Stomach (tissue), 8 donors: ENCODE measurements at regions not wholly inside any gene's neighbourhood (a gene's known extent, or its start where the extent isn't known, plus 50 kb on each side); places are given as distances from the start of the nearest gene placed in this dataset.

Experiments
- DNase-seq, 2 donors: peaks; one replicate each; pipeline versions ENCODE4 v3.0.0 to v3.0.0-alpha.2; 2013 to 2019
- H3K27ac ChIP-seq, 5 donors: fragments of 200-600 bp in 4 of 5; sonication (generic) in 4 of 5; one replicate each; pipeline ENCODE4 v1.5.1; 2013 to 2019; ENCODE audit warnings: mild to moderate bottlenecking in 1 of 5, moderate library complexity in 1 of 5
- H3K27me3 ChIP-seq, 3 donors: fragments of 200-600 bp; sonication (generic); one replicate each; pipeline ENCODE4 v1.5.1; 2017 to 2019; ENCODE audit warnings: mixed run types in 1 of 3
- H3K36me3 ChIP-seq, 4 donors: fragments of 200-600 bp; sonication (generic); 1 replicate in 3 of 4; 2 replicates in 1 of 4; pipeline ENCODE4 v1.5.1; 2016 to 2019
- H3K4me1 ChIP-seq, 4 donors: fragments of 200-600 bp; sonication (generic); one replicate each; pipeline ENCODE4 v1.5.1; 2016 to 2019
- H3K4me3 ChIP-seq, 4 donors: fragments of 200-600 bp; sonication (generic) in 3 of 4; one replicate each; pipeline ENCODE4 v1.5.1; 2016 to 2019; ENCODE audit warnings: mild to moderate bottlenecking in 1 of 4
- H3K9me3 ChIP-seq, 4 donors: fragments of 200-600 bp; sonication (generic); one replicate each; pipeline ENCODE4 v1.5.1; 2016 to 2019
- EP300 ChIP-seq: sonication (generic); formaldehyde crosslinking; IDR thresholded peaks from one replicate; pipeline ENCODE4 v1.6.1; 2017; ENCODE audit warnings: antibody characterized with exemption
- POLR2A ChIP-seq, 4 donors: fragments of 450-650 bp; IDR thresholded peaks; one replicate each; pipeline ENCODE4 v1.6.1; 2016; ENCODE audit warnings: antibody characterized with exemption in 4 of 4, control low read depth in 2 of 4, mild to moderate bottlenecking in 1 of 4, moderate library complexity in 1 of 4
- POLR2AphosphoS5 ChIP-seq, 3 donors: sonication (generic); formaldehyde crosslinking; IDR thresholded peaks; one replicate each; pipeline ENCODE4 v1.6.1; 2016; ENCODE audit warnings: antibody characterized with exemption in 3 of 3
- whole genome bisulfite sequencing, 5 donors: extraction: QIAGEN DNeasy Blood & Tissue Kit in 3 of 5; methylation state at CpG; one replicate each; pipeline versions ENCODE4 v1.1.5 to v1.1.7; 2013 to 2018; 5-methylcytosine and 5-hydroxymethylcytosine counted together
- intact Hi-C: fragments of 100-400 bp; cut with DNase I; formaldehyde crosslinking; loops from one replicate; pipeline ENCODE4 v1.15.1; 2023; ENCODE audit warnings: low total_unique reads
- TF ChIP-seq, protein P1 (sequence below), 7 experiments: fragments of 450-650 bp in 4 of 7; fragments of 200-600 bp in 3 of 7; sonication (generic) in 3 of 7; IDR thresholded peaks; one replicate each; pipeline ENCODE4 v1.5.1; 2016 to 2019; ENCODE audit warnings: antibody characterized with exemption in 7 of 7, control low read depth in 2 of 7, mild to moderate bottlenecking in 1 of 7
- donor health status: healthy with polysubstance abuse.
- donor health status: Bipolar disorder and iron deficiency.
- donor health status: healthy.

DNA sequence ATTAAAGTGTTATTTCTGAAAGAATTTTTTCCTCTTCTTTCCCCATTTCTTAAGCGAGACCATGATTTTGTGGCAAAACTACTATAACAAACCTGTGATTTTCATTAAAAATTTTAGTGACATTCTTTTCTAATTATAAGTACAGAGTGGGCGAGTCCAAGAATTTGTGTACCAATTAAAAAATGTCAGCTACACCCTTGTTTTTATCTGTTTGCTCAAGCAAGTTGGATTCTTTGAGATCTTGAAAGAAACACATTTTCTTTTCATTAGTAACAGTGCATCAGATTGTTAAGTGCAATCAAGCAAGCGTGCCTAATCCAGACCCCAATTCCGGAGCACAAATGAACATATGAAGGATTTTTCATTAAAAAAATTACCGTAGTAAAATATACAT is 338.8 kb upstream of the DDHD1 start:
- H3K9me3 ChIP-seq = no peaks in the 10 kb centered on the region
- 45 to 63% (median 53%) methylated on average over 5 of the region's 5 CpGs for WGBS, 5 donors
- no peaks in the 10 kb centered on the region for H3K27me3 ChIP-seq
- DNase-seq = no peak
- H3K27ac ChIP-seq = no peak overlapping the region
- H3K4me1 ChIP-seq = peaks cover 0 to 17% (median 8%) of the 10 kb centered on the region in 4 donors
- no peak for TF ChIP-seq POLR2AphosphoS5 (IDR thresholded peaks at IDR 0.05)
- TF ChIP-seq, protein P1, sequence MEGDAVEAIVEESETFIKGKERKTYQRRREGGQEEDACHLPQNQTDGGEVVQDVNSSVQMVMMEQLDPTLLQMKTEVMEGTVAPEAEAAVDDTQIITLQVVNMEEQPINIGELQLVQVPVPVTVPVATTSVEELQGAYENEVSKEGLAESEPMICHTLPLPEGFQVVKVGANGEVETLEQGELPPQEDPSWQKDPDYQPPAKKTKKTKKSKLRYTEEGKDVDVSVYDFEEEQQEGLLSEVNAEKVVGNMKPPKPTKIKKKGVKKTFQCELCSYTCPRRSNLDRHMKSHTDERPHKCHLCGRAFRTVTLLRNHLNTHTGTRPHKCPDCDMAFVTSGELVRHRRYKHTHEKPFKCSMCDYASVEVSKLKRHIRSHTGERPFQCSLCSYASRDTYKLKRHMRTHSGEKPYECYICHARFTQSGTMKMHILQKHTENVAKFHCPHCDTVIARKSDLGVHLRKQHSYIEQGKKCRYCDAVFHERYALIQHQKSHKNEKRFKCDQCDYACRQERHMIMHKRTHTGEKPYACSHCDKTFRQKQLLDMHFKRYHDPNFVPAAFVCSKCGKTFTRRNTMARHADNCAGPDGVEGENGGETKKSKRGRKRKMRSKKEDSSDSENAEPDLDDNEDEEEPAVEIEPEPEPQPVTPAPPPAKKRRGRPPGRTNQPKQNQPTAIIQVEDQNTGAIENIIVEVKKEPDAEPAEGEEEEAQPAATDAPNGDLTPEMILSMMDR (IDR thresholded peaks at IDR 0.05) = no peak
- no peak for TF ChIP-seq EP300
- TF ChIP-seq POLR2A (IDR thresholded peaks at IDR 0.05) = no peak
- H3K36me3 ChIP-seq = no peaks in the 10 kb centered on the region
- H3K4me3 ChIP-seq = no peak overlapping the region
- intact Hi-C loops = no loop called here

DNA sequence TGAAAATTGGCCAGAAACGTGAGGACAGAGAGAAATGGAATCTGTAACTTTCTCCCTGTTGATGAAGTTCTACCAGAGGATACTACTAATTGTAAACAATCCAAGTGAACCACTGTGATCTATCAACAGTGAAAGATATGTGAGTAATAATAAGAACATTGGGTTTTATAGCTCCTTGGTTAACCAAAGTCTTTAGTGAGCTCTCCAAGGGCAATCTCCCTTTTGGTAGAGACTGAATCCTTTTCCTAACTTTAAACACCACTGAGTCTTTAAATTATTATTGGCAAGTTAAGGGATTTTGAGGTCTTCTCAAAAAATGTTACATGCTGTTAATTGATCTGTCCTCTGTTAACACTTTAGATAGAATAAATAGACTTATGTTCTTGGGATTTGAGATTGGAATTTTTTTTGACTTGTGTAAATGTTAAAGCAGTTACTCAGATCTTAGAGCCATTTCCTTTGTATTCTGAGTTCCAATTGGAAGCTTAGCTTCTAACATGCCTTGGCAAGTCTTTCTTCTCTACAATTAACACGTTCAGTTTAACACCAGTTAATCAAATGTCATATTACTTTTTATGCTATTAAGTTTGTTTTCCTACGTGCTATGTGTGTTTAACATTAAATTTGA is 338.2 kb upstream of the DDHD1 start:
- Histone ChIP-seq H3K4me1 (peaks cover 0 to 17% (median 8%) of the 10 kb centered on the region in 4 donors), H3K36me3 (no peaks in the 10 kb centered on the region), H3K9me3 (no peaks in the 10 kb centered on the region), H3K4me3 (no peak overlapping the region), H3K27ac (no peak overlapping the region), H3K27me3 (no peaks in the 10 kb centered on the region)
- TF ChIP-seq EP300 (no peak), POLR2A (IDR thresholded peaks at IDR 0.05) (no peak), POLR2AphosphoS5 (IDR thresholded peaks at IDR 0.05) (no peak)
- TF ChIP-seq, protein P1 (IDR thresholded peaks at IDR 0.05) = no peak
- 37 to 48% (median 39%) methylated on average over 3 of the region's 3 CpGs for WGBS, 5 donors
- intact Hi-C loops = no loop called here
- no peak for DNase-seq

DNA sequence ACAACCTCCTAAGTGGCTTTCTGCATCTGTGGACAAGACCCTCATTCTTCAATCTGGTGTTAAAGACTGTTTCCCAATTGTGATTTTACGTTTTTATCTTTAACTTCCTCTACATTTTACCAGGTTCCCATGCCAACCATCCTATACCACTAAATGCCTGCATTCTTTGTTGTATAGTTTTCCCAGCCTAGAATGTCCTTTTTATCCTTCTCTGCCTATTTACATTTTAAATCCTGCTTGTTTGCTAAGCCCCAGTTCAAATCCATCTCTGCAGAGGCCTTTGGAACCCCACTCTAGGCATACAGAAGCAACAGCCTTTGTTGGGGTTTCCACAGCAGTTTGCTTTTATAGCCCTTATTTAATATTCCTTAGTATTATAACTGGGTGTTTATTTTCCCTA is 325.1 kb upstream of the DDHD1 start:
- Histone ChIP-seq H3K4me3 (no peak overlapping the region), H3K9me3 (peaks cover 0 to 24% (median 13%) of the 10 kb centered on the region in 4 donors), H3K27ac (no peak overlapping the region), H3K27me3 (no peaks in the 10 kb centered on the region), H3K4me1 (no peaks in the 10 kb centered on the region), H3K36me3 (no peaks in the 10 kb centered on the region)
- intact Hi-C loops = no loop called here
- DNase-seq = no peak
- no peak for TF ChIP-seq POLR2A (IDR thresholded peaks at IDR 0.05)
- TF ChIP-seq, protein P1 (IDR thresholded peaks at IDR 0.05) = no peak
- no peak for TF ChIP-seq POLR2AphosphoS5 (IDR thresholded peaks at IDR 0.05)
- no peak for TF ChIP-seq EP300
- 56 to 64% (median 62%) methylated on average over 1 of the region's 1 CpG for WGBS, 5 donors

DNA sequence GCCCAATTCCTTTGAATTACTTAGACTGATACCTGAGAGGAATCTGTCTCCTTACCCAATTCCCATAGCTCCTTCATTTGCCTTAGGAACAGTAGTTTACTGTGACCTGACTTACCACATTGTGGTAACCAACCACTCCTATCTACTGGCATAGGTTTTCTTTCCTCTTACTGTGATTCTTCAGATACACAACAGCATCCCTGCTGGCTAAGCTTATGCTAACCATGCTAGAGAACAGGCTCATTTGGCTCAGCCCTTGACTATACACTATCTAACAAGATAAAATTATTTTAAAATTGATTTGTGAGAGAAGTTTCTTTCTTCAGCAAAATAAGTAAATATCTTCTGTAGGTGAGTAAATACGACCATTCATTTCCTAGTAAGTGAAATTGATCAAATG is 320.4 kb upstream of the DDHD1 start:
- H3K27me3 ChIP-seq = no peaks in the 10 kb centered on the region
- H3K27ac ChIP-seq = no peak overlapping the region
- 22 to 69% (median 40%) methylated on average over 1 of the region's 1 CpG for WGBS, 5 donors
- TF ChIP-seq POLR2AphosphoS5 (IDR thresholded peaks at IDR 0.05) = no peak
- TF ChIP-seq POLR2A (IDR thresholded peaks at IDR 0.05) = no peak
- TF ChIP-seq, protein P1 (IDR thresholded peaks at IDR 0.05) = no peak
- no peak for TF ChIP-seq EP300
- H3K9me3 ChIP-seq = no peaks in the 10 kb centered on the region
- intact Hi-C loops = no loop called here
- no peak overlapping the region for H3K4me3 ChIP-seq
- peaks cover 0 to 9% (median 3%) of the 10 kb centered on the region in 4 donors for H3K4me1 ChIP-seq
- H3K36me3 ChIP-seq = no peaks in the 10 kb centered on the region
- no peak for DNase-seq
